HPDE6-E6E7 (cell line): ENCODE measurements at regions not wholly inside any gene's neighbourhood (a gene's known extent, or its start where the extent isn't known, plus 50 kb on each side); places are given as distances from the start of the nearest gene placed in this dataset.

ENCODE experiments used
- DNase-seq: peaks from one replicate; pipeline ENCODE4 v3.0.0; 2011; ENCODE audit warnings: missing footprints; ENCODE audit errors: extremely low spot score

GRCh38 chr11:45347348-45348082 is 61.4 kb upstream of the SYT13 start:
- no peak for DNase-seq

- no peak for DNase-seq
Observed at GRCh38 chr11:45345491-45345890, 59.4 kb upstream of the SYT13 start.

- DNase-seq: no peak
Observed at GRCh38 chr11:45344028-45344427, 57.9 kb upstream of the SYT13 start.

- no peak for DNase-seq
Observed at GRCh38 chr11:45343444-45343843, 57.3 kb upstream of the SYT13 start.

GRCh38 chr11:45341372-45341771 is 55.2 kb upstream of the SYT13 start:
- DNase-seq: no peak

GRCh38 chr11:45339729-45340519 is 53.8 kb upstream of the SYT13 start:
- DNase-seq: peak; percentile 83

GRCh38 chr11:45337583-45338360 is 51.6 kb upstream of the SYT13 start:
- DNase-seq: no peak

- DNase-seq: no peak
Observed at GRCh38 chr11:45336136-45336535, 50.0 kb upstream of the SYT13 start.
